Umbilical cord (tissue), 1 donor: ENCODE measurements at regions not wholly inside any gene's neighbourhood (a gene's known extent, or its start where the extent isn't known, plus 50 kb on each side); places are given as distances from the start of the nearest gene placed in this dataset.
A peak's percentile ranks its signal among the peaks of the same experiment; 100 is the strongest.

Source experiments
- DNase-seq: peaks from one replicate; pipeline ENCODE4 v3.0.0-alpha.2; 2015; ENCODE audit warnings: low spot score

GRCh38 chr5:56323505-56323904, 90.4 kb upstream of the ANKRD55 start:
- peak; percentile 83 for DNase-seq

- no peak for DNase-seq
These were observed 89.5 kb upstream of the ANKRD55 start for GRCh38 chr5:56322592-56322991.

GRCh38 chr5:56321236-56321881, 88.2 kb upstream of the ANKRD55 start:
- no peak for DNase-seq

GRCh38 chr5:56320686-56321085, 87.6 kb upstream of the ANKRD55 start:
- DNase-seq = no peak

GRCh38 chr5:56319526-56320181, 86.5 kb upstream of the ANKRD55 start:
- peak; percentile 56 for DNase-seq

- DNase-seq = no peak
These were observed 84.9 kb upstream of the ANKRD55 start for GRCh38 chr5:56317923-56318561.

GRCh38 chr5:56316299-56316994, 83.3 kb upstream of the ANKRD55 start:
- DNase-seq = peak; percentile 66

- peak; percentile 65 for DNase-seq
These were observed 81.4 kb upstream of the ANKRD55 start for GRCh38 chr5:56314529-56314928.

- no peak for DNase-seq
These were observed 80.5 kb upstream of the ANKRD55 start for GRCh38 chr5:56313596-56313995.

- no peak for DNase-seq
These were observed 79.9 kb upstream of the ANKRD55 start for GRCh38 chr5:56313004-56313531.

GRCh38 chr5:56311306-56311905, 78.3 kb upstream of the ANKRD55 start:
- DNase-seq = no peak

GRCh38 chr5:56310711-56311204, 77.6 kb upstream of the ANKRD55 start:
- peak; percentile 96 for DNase-seq

- no peak for DNase-seq
These were observed 76.2 kb upstream of the ANKRD55 start for GRCh38 chr5:56309262-56309826.

GRCh38 chr5:56307714-56308333, 74.7 kb upstream of the ANKRD55 start:
- DNase-seq = peak; percentile 82

- no peak for DNase-seq
These were observed 73.5 kb upstream of the ANKRD55 start for GRCh38 chr5:56306433-56307150.

GRCh38 chr5:56305001-56305950, 72.1 kb upstream of the ANKRD55 start:
- no peak for DNase-seq

GRCh38 chr5:56303511-56303910, 70.4 kb upstream of the ANKRD55 start:
- no peak for DNase-seq

- DNase-seq = no peak
These were observed 68.9 kb upstream of the ANKRD55 start for GRCh38 chr5:56302027-56302426.

- no peak for DNase-seq
These were observed 67.9 kb upstream of the ANKRD55 start for GRCh38 chr5:56301069-56301468.
